GM18520 (cell line): ENCODE measurements at regions not wholly inside any gene's neighbourhood (a gene's known extent, or its start where the extent isn't known, plus 50 kb on each side); places are given as distances from the start of the nearest gene placed in this dataset.
"Not testable (repeated sequence)": the region's sequence is repeated elsewhere in the genome, so short reads cannot be mapped to it uniquely, and the experiment has no call there.

Experiments used
- ATAC-seq: cut with Tn5 transposase; IDR thresholded peaks from one replicate; pipeline ENCODE4 v1.9.1; 2021; ENCODE audit not compliant: unreplicated experiment

- no peak for ATAC-seq
Measured at GRCh38 chr2:116917196-116917595, 897.3 kb upstream of the DDX18 start.

DNA sequence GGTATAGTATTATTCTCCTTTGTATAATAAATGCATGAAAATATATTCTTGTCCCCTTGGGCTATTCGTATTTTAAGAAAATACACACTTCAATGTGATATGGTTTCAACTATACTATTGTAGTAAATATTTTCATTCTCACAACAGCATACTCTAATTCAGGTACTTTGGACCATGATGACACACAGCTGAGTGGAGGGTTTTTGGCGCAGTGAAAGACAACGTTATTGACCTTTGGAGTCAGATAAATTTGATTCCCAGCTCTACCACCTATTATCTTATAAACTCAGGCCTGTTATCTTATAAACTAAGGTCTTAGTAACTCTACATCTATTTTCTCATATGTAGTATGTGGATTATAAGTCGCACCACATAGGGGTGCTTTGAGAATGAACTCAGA is 895.9 kb upstream of the DDX18 start:
- ATAC-seq: no peak

- no peak for ATAC-seq
Measured at GRCh38 chr2:116922414-116922813, 892.1 kb upstream of the DDX18 start.

- no peak for ATAC-seq
Measured at GRCh38 chr2:116924509-116924908, 890.0 kb upstream of the DDX18 start.

DNA sequence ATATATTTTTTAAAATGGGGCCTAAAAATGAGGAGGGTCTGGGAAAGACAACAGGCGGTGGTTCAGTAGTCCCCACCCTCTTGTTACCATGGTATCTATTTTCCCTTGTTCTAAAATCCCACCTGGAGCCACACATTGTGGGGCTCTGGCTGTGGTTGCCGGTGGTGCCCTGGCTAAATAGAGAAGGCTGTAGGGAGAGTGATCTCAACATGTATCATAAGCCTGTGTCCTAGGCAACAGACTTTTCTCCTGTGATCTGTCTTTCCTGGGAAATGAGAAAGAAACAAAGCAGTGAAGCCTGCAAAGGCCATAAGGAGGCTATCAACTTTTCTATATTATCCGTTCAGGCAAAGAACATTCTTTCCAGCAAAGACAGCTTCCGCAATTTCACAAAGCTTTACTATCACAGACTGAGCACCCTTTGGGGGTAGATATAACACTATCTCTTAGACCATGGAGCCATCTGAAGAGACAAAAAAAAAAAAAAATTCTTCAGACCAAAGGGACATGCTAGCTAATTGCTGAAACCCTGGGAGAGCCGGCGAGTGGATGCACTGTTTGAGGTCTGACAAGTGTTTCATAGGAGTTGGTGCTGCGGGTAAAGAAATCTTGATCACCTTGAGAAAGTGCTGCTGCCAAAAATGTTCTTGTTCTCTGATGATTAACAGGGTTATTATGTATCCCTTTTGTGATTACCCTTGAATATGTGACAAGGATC is 879.2 kb upstream of the DDX18 start:
- no peak for ATAC-seq

- no peak for ATAC-seq
Measured at GRCh38 chr2:116948258-116948657, 866.2 kb upstream of the DDX18 start.

DNA sequence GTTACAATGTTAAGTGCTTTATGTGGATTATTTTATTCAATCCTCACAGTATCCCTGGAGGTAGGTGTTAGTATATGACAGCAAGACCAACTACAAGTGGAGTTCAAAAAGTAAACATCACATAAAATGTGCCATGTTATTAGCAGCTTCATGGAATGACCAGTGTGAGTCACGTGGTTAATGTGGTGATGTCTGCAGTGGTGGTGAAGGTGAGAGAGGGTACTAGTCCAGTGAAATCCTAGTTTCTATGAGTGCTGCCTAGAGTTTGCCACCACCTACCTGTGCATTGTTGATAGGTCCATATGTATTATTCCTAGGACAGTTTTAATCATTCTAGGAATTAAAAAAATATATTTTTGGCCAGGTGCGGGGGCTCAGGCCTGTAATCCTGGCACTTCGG is 865.2 kb upstream of the DDX18 start:
- no peak for ATAC-seq

- ATAC-seq: no peak
Measured at GRCh38 chr2:116952254-116952653, 862.2 kb upstream of the DDX18 start.

GRCh38 chr2:116955646-116956045 is 858.8 kb upstream of the DDX18 start:
- ATAC-seq: no peak

DNA sequence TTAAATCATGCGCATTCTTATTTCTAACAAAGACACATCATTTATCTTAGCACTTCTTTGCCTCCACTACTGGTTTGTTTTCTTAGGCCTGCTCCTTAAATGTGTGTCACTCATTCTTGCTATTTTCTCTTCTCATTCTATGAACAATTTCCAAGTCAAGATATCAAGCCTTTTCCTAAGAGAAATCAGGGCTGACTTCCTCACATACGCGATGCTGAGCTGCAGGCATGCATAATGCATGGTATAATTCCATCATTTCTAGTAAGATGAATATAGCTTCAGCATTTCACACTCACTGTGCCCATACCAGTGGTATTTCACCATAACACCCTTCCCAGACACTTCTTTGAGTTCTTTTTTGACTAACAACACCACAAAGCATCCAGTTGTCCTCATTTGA is 838.9 kb upstream of the DDX18 start:
- no peak for ATAC-seq

- no peak for ATAC-seq
Measured at GRCh38 chr2:116979916-116980764, 834.4 kb upstream of the DDX18 start.

DNA sequence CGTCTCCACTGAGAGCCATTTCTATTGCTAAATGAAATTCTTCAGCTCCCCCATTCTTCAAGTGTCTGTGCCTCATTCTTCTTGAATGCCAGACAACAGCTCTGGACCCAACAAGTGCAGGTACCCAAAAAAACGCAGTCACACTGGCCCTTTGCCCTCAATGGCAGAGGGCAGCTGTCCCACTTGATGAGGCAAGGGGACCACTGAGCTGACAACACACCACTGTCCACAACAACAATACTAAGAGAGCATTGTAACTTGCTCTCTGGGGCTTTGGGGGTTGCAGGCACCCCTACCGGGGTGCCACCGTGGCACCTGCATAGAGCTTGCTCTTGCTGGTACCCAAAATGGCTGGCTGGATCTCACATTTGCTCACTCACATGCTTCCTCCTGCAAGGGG is 827.0 kb upstream of the DDX18 start:
- no peak for ATAC-seq

DNA sequence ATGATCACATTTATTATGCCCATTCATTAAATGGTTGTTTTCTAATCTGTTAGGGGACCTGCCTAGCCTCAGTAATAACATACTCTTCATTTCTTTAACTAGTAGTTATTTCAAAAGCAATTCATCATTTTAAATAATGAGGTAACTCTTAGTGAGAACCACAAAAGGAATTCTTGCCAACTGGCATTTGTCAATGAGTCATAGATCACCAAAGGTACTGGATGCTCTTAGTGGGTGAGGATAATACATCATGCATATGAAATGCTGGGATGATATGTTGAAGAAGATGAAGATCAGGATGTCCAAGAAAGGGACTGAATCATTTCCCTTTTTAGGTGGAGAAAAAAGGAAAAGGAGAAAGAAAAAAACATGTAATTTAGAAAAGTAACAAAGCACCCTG is 826.2 kb upstream of the DDX18 start:
- no peak for ATAC-seq

- ATAC-seq: no peak
Measured at GRCh38 chr2:117019357-117019756, 795.1 kb upstream of the DDX18 start.

- ATAC-seq: no peak
Measured at GRCh38 chr2:117027646-117028045, 786.8 kb upstream of the DDX18 start.

DNA sequence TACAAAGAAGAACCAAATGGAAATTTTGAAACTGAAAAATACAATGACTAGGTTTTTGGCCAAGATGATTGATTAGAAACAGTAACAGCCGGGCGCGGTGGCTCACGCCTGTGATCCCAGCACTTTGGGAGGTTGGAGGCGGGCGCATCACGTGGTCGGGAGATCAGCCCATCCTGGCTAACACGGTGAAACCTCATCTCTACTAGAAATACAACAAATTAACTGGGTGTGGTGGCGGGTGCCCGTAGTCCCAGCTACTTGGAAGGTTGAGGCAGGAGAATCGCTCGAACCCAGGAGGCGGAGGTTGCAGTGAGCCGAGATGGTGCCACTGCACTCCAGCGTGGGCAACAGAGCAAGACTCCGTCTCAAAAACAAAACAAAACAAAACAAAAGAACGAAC is 785.8 kb upstream of the DDX18 start:
- ATAC-seq: not testable (repeated sequence)

GRCh38 chr2:117055499-117056375 is 758.8 kb upstream of the DDX18 start:
- no peak for ATAC-seq

DNA sequence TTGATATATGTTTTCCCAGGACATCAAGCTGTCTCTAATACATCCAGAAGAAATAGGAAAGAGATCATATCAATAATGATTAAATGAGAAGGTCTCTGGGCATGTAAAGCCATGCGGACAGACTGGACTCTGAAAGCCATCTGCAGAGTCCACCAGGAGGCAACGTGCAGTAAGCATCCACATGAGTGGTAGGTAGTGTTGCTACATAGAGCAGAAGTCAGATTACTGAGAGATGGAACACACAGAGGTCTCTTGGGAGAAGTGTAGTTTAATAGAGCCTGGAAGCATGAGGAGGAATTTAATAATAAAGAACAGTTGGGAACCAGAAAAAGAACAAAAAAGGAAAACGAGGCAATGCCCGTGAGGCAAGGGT is 758.1 kb upstream of the DDX18 start:
- ATAC-seq: no peak

- no peak for ATAC-seq
Measured at GRCh38 chr2:117057016-117057415, 757.5 kb upstream of the DDX18 start.

GRCh38 chr2:117058366-117058765 is 756.1 kb upstream of the DDX18 start:
- no peak for ATAC-seq

- no peak for ATAC-seq
Measured at GRCh38 chr2:117064021-117064420, 750.5 kb upstream of the DDX18 start.

DNA sequence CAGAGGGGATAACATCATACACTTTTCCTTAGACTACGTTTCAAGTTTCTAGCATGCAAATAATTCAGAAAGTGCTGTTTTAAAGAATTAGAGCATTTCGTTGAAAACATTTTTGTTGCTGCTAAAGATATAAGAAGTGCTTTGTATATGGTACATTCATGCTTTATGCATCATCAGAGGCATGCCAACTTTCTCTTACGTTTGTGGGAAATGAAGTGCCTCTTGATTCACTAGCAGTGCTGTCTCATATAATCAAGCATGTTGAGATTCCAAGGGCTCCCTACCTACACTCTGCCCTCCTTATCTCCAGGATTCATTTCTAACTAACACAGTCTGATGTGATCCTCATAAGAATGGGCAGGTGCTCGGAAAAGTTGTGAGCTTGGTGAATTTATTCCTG is 748.6 kb upstream of the DDX18 start:
- no peak for ATAC-seq
